ENCODE measurements at regions not wholly inside any gene's neighbourhood (a gene's known extent, or its start where the extent isn't known, plus 50 kb on each side); places are given as distances from the start of the nearest gene placed in this dataset.

DNA sequence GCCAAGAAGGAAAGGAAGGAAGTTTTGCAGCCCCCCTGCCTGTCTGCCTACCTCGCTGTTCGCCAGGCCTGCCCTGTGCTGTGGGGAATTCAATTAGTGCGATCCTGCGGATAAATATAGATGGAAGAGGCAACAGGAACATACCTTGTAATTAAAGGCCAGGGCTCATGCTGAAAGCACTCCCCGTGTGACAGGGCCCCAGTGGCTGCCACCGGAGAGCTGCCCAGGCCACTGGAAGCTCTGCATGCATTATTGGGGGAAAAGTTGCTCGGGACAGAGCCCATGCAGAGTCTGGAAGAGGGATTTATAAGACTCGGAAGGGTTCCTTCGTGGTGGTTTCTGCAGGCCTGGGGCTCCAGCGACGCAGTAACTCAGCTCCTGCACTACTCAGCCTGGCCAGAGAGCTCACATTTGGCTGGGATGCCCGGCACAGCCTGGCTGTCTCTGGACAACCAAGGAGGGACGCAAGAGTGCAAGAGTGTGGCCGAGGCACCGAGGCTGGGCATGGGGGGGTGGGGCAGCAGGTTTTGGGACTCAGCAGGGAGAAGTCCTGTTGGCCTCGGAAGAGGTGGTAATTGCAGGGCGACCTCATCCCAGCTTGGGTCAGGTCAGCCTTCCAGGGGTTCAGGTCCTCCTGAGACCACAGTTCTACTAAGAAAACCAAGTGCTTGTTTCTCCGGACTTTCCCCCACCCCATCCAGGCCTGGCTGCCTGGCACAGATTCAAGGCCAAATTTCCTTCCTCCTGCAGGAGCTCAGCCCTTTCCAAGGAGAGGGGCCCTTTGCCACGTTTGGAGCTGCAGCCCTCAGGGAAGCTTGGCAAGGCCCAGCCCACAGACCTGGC lies 68.1 kb upstream of the GGTA1 start:
- ATAC-seq (no peak), DNase-seq (no peak)
- intact Hi-C loops (cut with DNase I, micrococcal nuclease), result no loop called here

DNA sequence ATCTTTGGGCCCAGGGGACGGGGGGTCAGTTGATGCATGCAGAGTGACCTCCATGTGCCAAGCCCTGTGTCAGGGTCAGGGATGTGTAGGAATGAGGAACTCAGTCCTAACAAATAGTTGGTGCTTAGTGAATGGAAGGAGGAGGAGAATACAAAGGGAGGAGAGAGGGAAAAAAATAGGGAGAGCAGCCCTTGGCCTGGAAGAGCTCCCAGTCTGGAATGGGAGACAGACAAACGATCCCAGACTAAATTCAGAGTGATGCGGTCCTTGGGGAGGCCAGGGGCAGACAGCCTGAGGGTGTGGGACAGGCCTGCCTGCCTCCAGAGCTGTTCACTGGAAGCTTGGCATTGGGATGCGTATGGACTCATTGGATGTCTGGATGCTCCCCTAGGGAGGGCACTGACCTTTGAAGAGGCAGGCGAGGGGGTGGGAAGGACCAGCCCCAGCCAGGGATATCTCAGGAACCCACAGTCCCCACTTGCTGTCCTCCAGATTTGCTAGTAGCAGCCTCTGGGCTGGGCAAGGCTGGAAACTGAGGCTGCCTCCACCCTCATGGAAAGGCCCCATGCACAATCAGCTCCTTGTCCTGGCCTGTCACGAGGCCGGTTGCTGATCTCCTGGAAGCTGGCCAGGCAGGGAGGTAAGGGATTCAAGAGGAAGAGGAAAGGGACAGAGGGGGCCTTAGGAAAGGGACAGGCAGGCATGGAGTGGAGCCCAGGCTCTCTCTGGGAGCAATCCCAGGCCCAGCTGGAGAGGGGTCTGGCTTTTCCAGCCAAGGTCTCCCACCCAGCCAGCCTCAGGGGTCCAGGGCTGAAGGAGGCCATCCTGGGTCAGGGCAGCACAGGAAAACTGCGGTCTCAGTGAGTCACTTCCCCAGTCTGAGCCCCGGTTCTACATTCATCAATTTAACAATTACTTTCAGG lies 69.0 kb upstream of the GGTA1 start:
- ATAC-seq (no peak), DNase-seq (peak in 1 of 2 donors; percentile 21)
- intact Hi-C loops (cut with DNase I, micrococcal nuclease), result no loop called here

DNA sequence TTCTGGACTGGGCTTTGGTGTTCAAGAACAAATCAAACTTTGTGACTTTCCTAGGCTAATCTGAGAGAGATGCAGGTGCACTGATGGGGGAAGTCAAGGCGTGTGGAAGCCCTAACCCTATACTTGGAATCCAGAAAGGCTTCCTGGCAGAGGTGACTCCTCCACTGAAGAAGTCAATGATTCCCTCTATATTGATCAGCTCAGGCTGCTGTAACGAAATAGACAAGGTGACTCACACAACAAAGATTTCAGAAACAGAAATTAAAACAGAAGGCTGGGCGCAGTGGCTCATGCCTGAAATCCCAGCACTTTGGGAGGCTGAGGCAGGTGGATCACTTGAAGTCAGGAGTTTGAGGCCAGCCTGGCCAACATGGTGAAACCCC lies 69.6 kb upstream of the GGTA1 start:
- intact Hi-C loops (cut with DNase I, micrococcal nuclease), result no loop called here
- DNase-seq (no peak), ATAC-seq (no peak)

- ATAC-seq (no peak), DNase-seq (no peak)
- intact Hi-C loops (cut with DNase I, micrococcal nuclease), result no loop called here
Observed at GRCh38 chr9:121572581-121572980, 72.9 kb upstream of the GGTA1 start.

- DNase-seq (no peak), ATAC-seq (no peak)
- intact Hi-C loops (cut with DNase I, micrococcal nuclease), result no loop called here
Observed at GRCh38 chr9:121573717-121574485, 74.3 kb upstream of the GGTA1 start.

- ATAC-seq (no peak), DNase-seq (no peak)
- intact Hi-C loops (cut with DNase I, micrococcal nuclease), result no loop called here
Observed at GRCh38 chr9:121574774-121575519, 75.3 kb upstream of the GGTA1 start.

DNA sequence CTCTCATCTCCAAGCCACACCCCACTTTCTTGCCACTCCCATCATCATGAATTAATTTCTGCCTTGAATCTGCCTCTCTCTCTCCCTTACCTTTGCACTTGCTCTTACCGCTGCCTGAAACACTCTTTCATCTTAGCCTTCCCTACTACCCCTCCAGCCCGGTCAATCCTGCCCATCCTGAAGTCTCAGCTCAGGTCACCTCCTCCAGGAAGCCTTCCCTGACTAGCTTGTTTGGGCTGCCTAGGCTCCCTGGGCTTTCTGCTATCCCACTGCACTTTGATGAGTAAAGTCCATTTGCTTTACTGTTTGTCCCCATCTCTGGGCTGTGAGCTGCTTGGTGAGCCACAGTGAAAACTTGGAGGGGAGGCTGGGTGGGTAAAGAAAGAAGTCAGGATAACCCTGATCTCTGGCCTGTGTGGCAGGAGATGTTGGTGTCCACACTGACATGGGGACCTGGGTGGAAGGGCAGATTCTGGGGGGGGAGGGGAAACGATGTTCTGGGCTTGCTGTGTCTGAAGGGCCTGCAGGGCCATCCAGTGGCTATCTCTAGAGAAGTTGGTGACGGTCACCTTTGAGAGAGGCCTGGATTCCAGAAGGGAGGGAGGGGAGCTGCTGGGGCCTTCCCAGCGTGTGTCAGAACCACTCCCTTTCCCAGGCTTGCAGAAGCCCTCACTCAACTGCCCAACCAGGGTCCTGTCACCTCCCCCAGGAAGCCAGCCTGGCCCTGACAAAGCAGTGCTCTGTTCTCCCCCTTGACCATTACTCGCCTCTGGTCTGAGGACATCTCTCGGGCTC lies 75.0 kb upstream of the DAB2IP start:
- intact Hi-C loops (cut with DNase I, micrococcal nuclease), result no loop called here
- no peak for DNase-seq
- no peak for ATAC-seq

DNA sequence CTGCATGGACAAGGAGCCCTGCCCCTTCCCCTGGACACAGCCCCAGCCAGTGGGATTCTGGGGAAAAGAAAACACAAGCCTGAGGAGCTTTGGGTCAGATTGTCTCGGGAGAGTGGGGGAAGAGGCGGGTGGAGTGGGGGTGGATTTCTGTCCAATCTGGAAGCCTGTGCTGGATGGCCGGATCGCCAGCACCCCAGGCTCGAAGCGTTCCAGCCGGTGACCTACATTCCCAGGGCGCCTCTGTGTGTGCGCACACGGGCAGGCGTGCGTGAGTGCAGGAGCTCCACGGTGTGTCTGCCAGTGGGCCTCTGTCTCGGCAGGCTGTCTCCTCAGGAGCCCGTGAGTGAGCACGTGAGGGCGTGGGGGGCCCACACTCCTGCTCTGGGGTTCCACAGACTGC lies 74.3 kb upstream of the DAB2IP start:
- intact Hi-C loops (cut with DNase I, micrococcal nuclease), result no loop called here
- DNase-seq, result peak in 1 of 2 donors; percentile 38
- no peak for ATAC-seq

- ATAC-seq, result no peak
- intact Hi-C loops (cut with DNase I, micrococcal nuclease), result no loop called here
- no peak for DNase-seq
Observed at GRCh38 chr9:121577572-121577971, 73.9 kb upstream of the DAB2IP start.

GRCh38 chr9:121581786-121582600 lies 69.4 kb upstream of the DAB2IP start:
- ATAC-seq, result no peak

DNA sequence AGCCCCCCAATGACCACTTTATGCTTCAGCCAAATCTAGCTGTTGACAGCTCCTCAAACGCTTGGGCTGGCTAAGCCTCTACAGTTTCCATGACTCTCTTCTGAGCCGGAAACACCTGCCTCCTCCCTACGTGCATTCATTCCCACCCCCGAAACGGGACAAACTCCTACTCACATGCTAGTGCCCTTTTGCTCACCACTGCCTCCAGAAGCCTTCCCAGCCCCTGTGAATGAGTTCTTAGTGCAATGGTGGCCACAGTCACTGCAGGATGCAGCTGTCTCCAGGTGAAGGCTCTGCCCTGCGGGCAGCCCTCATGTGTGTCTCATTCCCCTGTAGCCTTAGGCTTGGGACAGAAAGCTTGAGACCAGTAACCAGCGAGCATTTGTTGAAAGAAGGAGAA lies 68.8 kb upstream of the DAB2IP start:
- DNase-seq, result no peak
- no peak for ATAC-seq
- intact Hi-C loops (cut with DNase I, micrococcal nuclease), result no loop called here

More at GRCh38 chr9:121581786-121582600, 69.4 kb upstream of the DAB2IP start:
- intact Hi-C loops (cut with DNase I, micrococcal nuclease), result no loop called here
- no peak for DNase-seq

- intact Hi-C loops (cut with DNase I, micrococcal nuclease), result no loop called here
- DNase-seq (no peak), ATAC-seq (no peak)
Observed at GRCh38 chr9:121584421-121584820, 67.0 kb upstream of the DAB2IP start.

- no peak for ATAC-seq
- DNase-seq, result no peak
- intact Hi-C loops (cut with DNase I, micrococcal nuclease), result no loop called here
Observed at GRCh38 chr9:121587863-121588262, 63.6 kb upstream of the DAB2IP start.

- ATAC-seq (no peak), DNase-seq (no peak)
- intact Hi-C loops (cut with DNase I, micrococcal nuclease), result no loop called here
Observed at GRCh38 chr9:121589986-121590385, 61.4 kb upstream of the DAB2IP start.

GRCh38 chr9:121592265-121592664 lies 59.2 kb upstream of the DAB2IP start:
- DNase-seq (no peak), ATAC-seq (no peak)
- intact Hi-C loops (cut with DNase I, micrococcal nuclease), result no loop called here

DNA sequence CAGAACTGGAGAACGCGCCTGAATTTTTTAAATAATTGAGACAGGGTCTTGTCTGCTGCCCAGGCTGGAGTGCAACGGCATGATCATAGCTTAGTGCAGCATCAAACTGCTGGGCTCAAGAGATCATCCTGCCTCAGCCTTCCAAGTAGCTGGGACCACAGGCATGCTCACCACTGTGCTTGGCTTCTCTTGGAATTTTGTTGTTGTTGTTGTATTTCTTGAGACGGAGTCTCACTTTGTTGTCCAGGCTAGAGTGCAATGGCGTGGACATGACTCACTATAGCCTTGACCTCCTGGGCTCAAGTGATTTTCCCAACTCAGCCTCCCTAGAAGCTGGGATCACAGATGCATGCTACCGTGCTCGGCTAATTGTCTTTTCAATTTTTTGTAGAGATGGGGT lies 58.4 kb upstream of the DAB2IP start:
- no peak for ATAC-seq
- intact Hi-C loops (cut with DNase I, micrococcal nuclease), result no loop called here

DNA sequence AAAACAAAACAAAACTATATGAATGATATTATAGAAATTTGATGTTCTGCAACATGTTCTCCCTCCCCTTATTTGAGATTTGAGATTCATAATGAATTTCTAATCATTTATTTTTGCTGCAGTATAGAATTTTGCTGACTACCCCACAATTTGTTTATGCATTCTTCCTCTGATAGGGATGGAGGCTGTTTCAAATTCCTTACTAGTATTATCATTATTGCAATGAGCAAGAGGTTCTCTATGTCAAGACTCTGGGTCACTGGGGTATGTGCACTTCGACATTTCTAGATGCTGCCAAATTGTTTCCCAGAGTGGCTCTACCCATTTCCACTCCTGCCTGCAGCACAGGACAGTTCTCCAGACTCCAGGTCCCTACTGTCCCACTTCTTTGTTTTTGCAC lies 54.9 kb upstream of the DAB2IP start:
- intact Hi-C loops (cut with DNase I, micrococcal nuclease), result no loop called here
- no peak for DNase-seq
- ATAC-seq, result no peak

More for the DNA sequence above, 58.4 kb upstream of the DAB2IP start:
- DNase-seq, result no peak

Data from left colon (tissue), 2 donors.